AG09309 (cell line): ENCODE measurements at regions not wholly inside any gene's neighbourhood (a gene's known extent, or its start where the extent isn't known, plus 50 kb on each side); places are given as distances from the start of the nearest gene placed in this dataset.
A peak's percentile ranks its signal among the peaks of the same experiment; 100 is the strongest.

ENCODE experiments used
- DNase-seq: peaks from one replicate; pipeline ENCODE4 v3.0.0-alpha.2; 2010; ENCODE audit warnings: low read depth
- H3K4me3 ChIP-seq: 2 replicates; pipeline ENCODE4 v1.5.1; 2011; ENCODE audit warnings: mild to moderate bottlenecking, low read depth, low read length, moderate library complexity; ENCODE audit not compliant: control insufficient read depth
- TF ChIP-seq, protein P1 (sequence below): IDR thresholded peaks from 2 replicates; pipeline ENCODE4 v1.5.1; 2011; ENCODE audit warnings: mild to moderate bottlenecking, low read depth, low read length, inconsistent platforms; ENCODE audit not compliant: insufficient read depth, control insufficient read depth; ENCODE audit errors: missing control alignments

- no peak overlapping the region for H3K4me3 ChIP-seq
- TF ChIP-seq, protein P1, sequence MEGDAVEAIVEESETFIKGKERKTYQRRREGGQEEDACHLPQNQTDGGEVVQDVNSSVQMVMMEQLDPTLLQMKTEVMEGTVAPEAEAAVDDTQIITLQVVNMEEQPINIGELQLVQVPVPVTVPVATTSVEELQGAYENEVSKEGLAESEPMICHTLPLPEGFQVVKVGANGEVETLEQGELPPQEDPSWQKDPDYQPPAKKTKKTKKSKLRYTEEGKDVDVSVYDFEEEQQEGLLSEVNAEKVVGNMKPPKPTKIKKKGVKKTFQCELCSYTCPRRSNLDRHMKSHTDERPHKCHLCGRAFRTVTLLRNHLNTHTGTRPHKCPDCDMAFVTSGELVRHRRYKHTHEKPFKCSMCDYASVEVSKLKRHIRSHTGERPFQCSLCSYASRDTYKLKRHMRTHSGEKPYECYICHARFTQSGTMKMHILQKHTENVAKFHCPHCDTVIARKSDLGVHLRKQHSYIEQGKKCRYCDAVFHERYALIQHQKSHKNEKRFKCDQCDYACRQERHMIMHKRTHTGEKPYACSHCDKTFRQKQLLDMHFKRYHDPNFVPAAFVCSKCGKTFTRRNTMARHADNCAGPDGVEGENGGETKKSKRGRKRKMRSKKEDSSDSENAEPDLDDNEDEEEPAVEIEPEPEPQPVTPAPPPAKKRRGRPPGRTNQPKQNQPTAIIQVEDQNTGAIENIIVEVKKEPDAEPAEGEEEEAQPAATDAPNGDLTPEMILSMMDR = no peak
- no peak for DNase-seq
These were observed 427.5 kb upstream of the MIS18BP1 start for GRCh38 chr14:45680531-45680930.

DNA sequence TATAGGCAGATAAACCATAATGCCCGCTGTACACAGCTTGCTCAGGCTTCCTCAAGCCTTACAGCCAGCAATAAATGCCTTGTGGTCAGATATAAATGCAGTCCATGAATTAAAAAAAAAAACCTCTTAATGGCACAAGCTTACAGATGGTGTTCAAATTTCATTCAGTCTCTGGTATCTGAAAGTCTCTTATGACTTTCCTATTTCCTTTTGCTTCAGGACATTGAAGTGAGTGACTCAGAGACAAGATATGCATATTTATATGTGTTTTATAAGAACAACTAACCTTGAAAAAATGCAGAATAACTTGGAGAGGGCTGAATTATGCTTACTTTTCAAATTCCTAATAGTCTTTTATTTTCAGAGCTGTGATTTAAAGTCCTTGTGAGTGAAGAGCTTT is 426.9 kb upstream of the MIS18BP1 start:
- peak; percentile 88 for DNase-seq
- TF ChIP-seq, protein P1 = no peak
- H3K4me3 ChIP-seq = no peak overlapping the region

DNA sequence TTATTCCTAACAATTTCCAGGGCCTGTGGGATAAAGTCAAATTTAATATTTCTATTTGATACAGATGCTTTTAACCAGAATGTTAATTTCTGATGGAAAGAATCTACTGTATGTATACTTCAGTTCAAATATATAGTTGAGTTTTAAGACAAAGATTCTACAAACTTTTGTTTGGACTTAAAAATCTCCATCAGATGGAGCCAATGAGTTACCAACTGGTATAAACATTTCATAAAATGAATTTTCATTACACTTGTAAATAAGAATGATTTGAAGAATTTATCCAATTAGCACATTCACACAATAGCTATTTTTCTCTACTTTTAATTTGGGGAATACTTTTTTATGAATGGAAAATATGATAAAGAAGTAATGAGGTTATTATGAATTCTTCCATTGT is 425.2 kb upstream of the MIS18BP1 start:
- DNase-seq = no peak
- TF ChIP-seq, protein P1 = peak; percentile 20
- no peak overlapping the region for H3K4me3 ChIP-seq

DNA sequence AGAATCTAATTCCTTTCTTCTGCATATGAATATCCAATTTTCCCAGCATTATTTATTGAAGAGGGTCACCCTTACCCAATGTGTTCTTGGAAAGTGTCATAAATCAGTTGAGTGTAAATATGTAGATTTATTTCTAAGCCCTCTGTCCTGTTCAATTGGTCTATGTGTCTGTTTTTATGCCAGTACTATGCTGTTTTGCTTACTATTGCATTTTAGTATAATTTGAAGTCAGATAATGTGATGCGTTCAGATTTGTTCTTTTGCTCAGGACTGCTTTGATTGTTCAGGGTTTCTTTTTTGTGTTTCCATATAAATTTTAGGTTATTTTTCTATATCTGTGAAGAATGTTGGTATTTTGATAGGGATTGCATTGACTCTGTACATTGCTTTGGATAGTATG is 420.4 kb upstream of the MIS18BP1 start:
- no peak overlapping the region for H3K4me3 ChIP-seq
- TF ChIP-seq, protein P1 = no peak
- no peak for DNase-seq

DNA sequence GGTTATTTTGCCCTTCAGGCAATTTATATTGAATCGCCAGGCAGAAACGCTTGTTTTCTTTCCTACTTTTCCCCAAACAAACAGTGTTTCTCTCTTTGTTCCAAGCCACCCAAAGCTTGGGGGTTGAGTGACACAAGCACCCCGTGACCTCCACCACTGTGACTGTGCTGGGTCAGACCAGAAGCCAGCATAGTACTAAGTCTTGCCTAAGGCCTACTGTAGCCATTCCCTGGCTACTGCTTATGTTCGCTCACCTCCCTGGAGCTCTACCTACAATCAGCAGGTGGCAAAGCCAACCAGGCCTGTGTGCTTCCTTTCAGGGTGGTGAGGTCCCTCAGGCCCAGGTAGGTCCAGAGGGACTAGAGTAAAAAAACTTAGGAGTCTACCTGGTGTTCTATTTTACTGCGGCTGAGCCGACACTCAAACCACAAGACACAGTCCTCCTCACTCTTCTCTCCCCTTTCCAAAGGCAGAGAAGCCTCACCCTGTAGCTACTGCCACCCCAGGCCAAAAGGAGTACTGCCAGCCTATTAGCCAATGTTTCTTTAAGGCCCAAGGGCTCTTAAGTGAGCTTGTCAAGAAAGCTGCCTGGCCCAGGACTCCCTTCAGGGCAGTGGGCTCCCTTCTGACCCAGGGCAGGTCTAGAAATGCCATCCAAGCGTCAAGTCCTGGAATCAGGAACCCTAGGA is 411.8 kb upstream of the MIS18BP1 start:
- H3K4me3 ChIP-seq = no peak overlapping the region
- TF ChIP-seq, protein P1 = peak; percentile 15
- no peak for DNase-seq

DNA sequence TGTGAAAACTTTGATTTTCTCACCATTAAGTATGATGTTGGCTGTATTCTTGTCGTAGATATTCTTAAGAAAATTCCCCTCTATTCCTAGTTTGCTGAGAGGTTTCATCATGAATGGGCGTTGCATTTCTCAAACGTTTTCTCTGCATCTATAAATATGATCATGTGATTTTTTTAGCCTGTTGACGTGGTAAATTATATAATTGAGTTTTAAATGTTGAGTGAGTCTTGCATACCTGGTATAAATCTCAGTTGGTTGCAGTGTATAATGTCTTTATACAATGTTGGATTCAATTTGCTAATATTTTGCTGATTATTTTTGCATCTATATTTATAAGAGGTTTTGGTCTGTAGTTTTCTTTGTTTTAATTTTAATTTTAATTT is 405.9 kb upstream of the MIS18BP1 start:
- TF ChIP-seq, protein P1 = no peak
- no peak overlapping the region for H3K4me3 ChIP-seq
- DNase-seq = no peak
